GM23338 (cell line): ENCODE measurements at regions not wholly inside any gene's neighbourhood (a gene's known extent, or its start where the extent isn't known, plus 50 kb on each side); places are given as distances from the start of the nearest gene placed in this dataset.

ENCODE experiments used
- ATAC-seq: fragments of 200-7000 bp; cut with Tn5 transposase; 3 replicates; pipeline ENCODE4 v1.9.1; 2020
- DNase-seq: peaks from one replicate; pipeline ENCODE4 v3.0.0-alpha.2; 2015; ENCODE audit warnings: low spot score
- H2AFZ ChIP-seq: fragments of 200-600 bp; sonication (generic); 2 replicates; pipeline ENCODE4 v1.8.0; 2016; ENCODE audit warnings: antibody characterized with exemption, mild to moderate bottlenecking, moderate library complexity
- H3F3A ChIP-seq: fragments of 200-600 bp; sonication (generic); replicated peaks from 2 replicates; pipeline ENCODE4 v1.8.0; 2017; ENCODE audit warnings: antibody characterized with exemption, mixed run types, low read depth
- H3K27ac ChIP-seq: fragments of 200-600 bp; sonication (generic); 2 replicates; pipeline ENCODE4 v1.6.1; 2016; ENCODE audit warnings: low read depth
- H3K27me3 ChIP-seq: fragments of 200-600 bp; sonication (generic); 2 replicates; pipeline ENCODE4 v1.8.0; 2016; ENCODE audit warnings: mild to moderate bottlenecking, mixed run types, moderate library complexity; ENCODE audit not compliant: insufficient read depth
- H3K36me3 ChIP-seq: fragments of 200-600 bp; sonication (generic); 2 replicates; pipeline ENCODE4 v1.8.0; 2016; ENCODE audit warnings: mild to moderate bottlenecking; ENCODE audit not compliant: insufficient read depth
- H3K4me1 ChIP-seq: fragments of 200-600 bp; sonication (generic); 2 replicates; pipeline ENCODE4 v1.8.0; 2016; ENCODE audit warnings: mild to moderate bottlenecking, moderate library complexity; ENCODE audit not compliant: insufficient read depth
- H3K4me2 ChIP-seq: fragments of 200-600 bp; sonication (generic); 2 replicates; pipeline ENCODE4 v1.7.1; 2017; ENCODE audit warnings: mixed run types
- H3K4me3 ChIP-seq: fragments of 200-600 bp; sonication (generic); 2 replicates; pipeline ENCODE4 v1.6.1; 2016; ENCODE audit warnings: mixed run types
- H3K79me2 ChIP-seq: fragments of 200-600 bp; sonication (generic); replicated peaks from 2 replicates; pipeline ENCODE4 v1.8.0; 2017; ENCODE audit warnings: mild to moderate bottlenecking; ENCODE audit not compliant: insufficient read depth
- H3K9me2 ChIP-seq: fragments of 200-600 bp; sonication (generic); 2 replicates; pipeline ENCODE4 v1.8.0; 2017; ENCODE audit not compliant: insufficient read depth
- H4K20me1 ChIP-seq: fragments of 200-600 bp; sonication (generic); replicated peaks from 2 replicates; pipeline ENCODE4 v1.8.0; 2017; ENCODE audit warnings: mild to moderate bottlenecking; ENCODE audit not compliant: insufficient read depth
- H3K27ac Mint-ChIP-seq: 2 replicates; pipeline ENCODE4 v1.8.0; 2020; ENCODE audit warnings: inconsistent platforms, mild to moderate bottlenecking, moderate library complexity, mixed read lengths
- H3K27me3 Mint-ChIP-seq: 3 replicates; pipeline ENCODE4 v1.8.0; 2022; ENCODE audit warnings: low read depth, mild to moderate bottlenecking, moderate library complexity, mixed read lengths, inconsistent platforms; ENCODE audit not compliant: insufficient read depth, poor library complexity
- H3K36me3 Mint-ChIP-seq: 3 replicates; pipeline ENCODE4 v1.8.0; 2021; ENCODE audit warnings: low read depth, mild to moderate bottlenecking, inconsistent platforms, moderate library complexity, mixed read lengths
- H3K4me1 Mint-ChIP-seq: 3 replicates; pipeline ENCODE4 v1.8.0; 2020; ENCODE audit warnings: mild to moderate bottlenecking, inconsistent platforms, mixed read lengths
- H3K4me3 Mint-ChIP-seq: 3 replicates; pipeline ENCODE4 v1.8.0; 2021; ENCODE audit warnings: moderate library complexity, mild to moderate bottlenecking, inconsistent platforms, mixed read lengths
- H3K9me3 Mint-ChIP-seq: 3 replicates; pipeline ENCODE4 v1.8.0; 2020; ENCODE audit warnings: moderate library complexity, mild to moderate bottlenecking, inconsistent platforms, mixed read lengths
- CREB1 ChIP-seq: fragments of 250-450 bp; sonication (Bioruptor Pico); IDR thresholded peaks from 2 replicates; pipeline ENCODE4 v1.5.0; 2020; ENCODE audit warnings: low read depth, mild to moderate bottlenecking, moderate library complexity
- EZH2 ChIP-seq: fragments of 200-600 bp; sonication (generic); IDR thresholded peaks from one replicate; pipeline ENCODE4 v1.8.0; 2017; ENCODE audit warnings: antibody characterized with exemption, mild to moderate bottlenecking, low read depth; ENCODE audit not compliant: unreplicated experiment
- EZH2phosphoT487 ChIP-seq: fragments of 200-600 bp; sonication (generic); IDR thresholded peaks from one replicate; pipeline ENCODE4 v1.8.1; 2018; ENCODE audit warnings: antibody characterized with exemption; ENCODE audit not compliant: unreplicated experiment
- JUNB ChIP-seq: IDR thresholded peaks from one replicate; pipeline ENCODE4 v1.6.1; 2016; ENCODE audit warnings: antibody characterized with exemption; ENCODE audit not compliant: unreplicated experiment
- NANOG ChIP-seq: IDR thresholded peaks from 2 replicates; pipeline ENCODE4 v1.6.1; 2016; ENCODE audit warnings: antibody characterized with exemption, borderline replicate concordance
- POLR2AphosphoS5 ChIP-seq: IDR thresholded peaks from 2 replicates; pipeline ENCODE4 v1.6.1; 2016; ENCODE audit warnings: antibody characterized with exemption, low read depth
- STAT1 ChIP-seq: IDR thresholded peaks from one replicate; pipeline ENCODE4 v1.6.1; 2016; ENCODE audit warnings: antibody characterized with exemption; ENCODE audit not compliant: unreplicated experiment
- ZNF114 ChIP-seq: fragments of 250-450 bp; sonication (Bioruptor Pico); IDR thresholded peaks from 2 replicates; pipeline ENCODE4 v1.5.0; 2020; ENCODE audit warnings: mild to moderate bottlenecking, moderate library complexity
- ZNF331 ChIP-seq: fragments of 250-450 bp; sonication (Bioruptor Pico); IDR thresholded peaks from 2 replicates; pipeline ENCODE4 v1.5.0; 2020; ENCODE audit warnings: low read depth, mild to moderate bottlenecking, moderate library complexity
- TF ChIP-seq, protein P1 (sequence below): IDR thresholded peaks from 2 replicates; pipeline ENCODE4 v1.6.1; 2016; ENCODE audit warnings: antibody characterized with exemption
- TF ChIP-seq, protein P2 (sequence below): fragments of 250-450 bp; sonication (Bioruptor Pico); IDR thresholded peaks from 2 replicates; pipeline ENCODE4 v1.5.0; 2020; ENCODE audit warnings: mild to moderate bottlenecking, moderate library complexity
- TF ChIP-seq, protein P3 (sequence below), 2 experiments: fragments of 200-600 bp in 1 of 2; sonication (generic) in 1 of 2; conservative IDR thresholded peaks; 2 replicates each; pipeline versions ENCODE4 v1.5.1 to v1.6.1; 2016 to 2017; ENCODE audit warnings: antibody characterized with exemption in 2 of 2, low read depth in 2 of 2, mild to moderate bottlenecking in 2 of 2, moderate library complexity in 1 of 2

DNA sequence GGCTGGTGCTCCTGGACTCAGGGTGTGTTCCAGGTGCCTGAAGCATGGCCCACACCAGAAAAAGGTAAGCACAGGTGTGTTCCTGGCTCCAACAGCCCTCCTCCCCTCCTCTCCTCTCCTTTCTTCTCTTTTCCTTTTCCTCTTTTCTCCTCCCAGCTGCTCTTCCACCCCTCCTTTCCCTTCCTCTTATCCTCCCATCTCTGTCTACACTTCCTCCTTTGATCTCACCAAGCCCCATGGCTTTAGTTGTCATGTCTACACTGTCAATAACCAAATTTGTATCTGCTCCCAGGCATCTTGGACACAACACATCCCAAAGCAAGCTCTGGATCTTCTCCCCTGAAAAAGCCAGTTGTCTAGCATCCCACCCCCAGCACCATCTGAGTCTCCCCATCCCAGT lies 56.7 kb upstream of the LAPTM5 start:
- Histone ChIP-seq H3F3A (no peaks in the 10 kb centered on the region), H2AFZ (no peak overlapping the region), H3K9me2 (no peaks in the 10 kb centered on the region), H3K4me3 (no peak overlapping the region), H3K4me1 (peaks cover 38% of the 10 kb centered on the region), H3K27me3 (no peaks in the 10 kb centered on the region), H3K36me3 (no peaks in the 10 kb centered on the region), H3K79me2 (no peaks in the 10 kb centered on the region), H3K4me2 (no peak overlapping the region), H3K27ac (no peak overlapping the region), H4K20me1 (no peaks in the 10 kb centered on the region)
- H3K36me3 Mint-ChIP-seq, result no peaks in the 10 kb centered on the region
- H3K4me3 Mint-ChIP-seq, result no peak overlapping the region
- peaks cover 10% of the 10 kb centered on the region for H3K27me3 Mint-ChIP-seq
- ATAC-seq (no peak), DNase-seq (no peak)
- no peaks in the 10 kb centered on the region for H3K9me3 Mint-ChIP-seq
- peaks cover 41% of the 10 kb centered on the region for H3K4me1 Mint-ChIP-seq
- no peak overlapping the region for H3K27ac Mint-ChIP-seq
- TF ChIP-seq NANOG, result no peak
- TF ChIP-seq STAT1, result no peak
- TF ChIP-seq JUNB, result no peak
- TF ChIP-seq ZNF331 (CRISPR knock-in tag), result no peak
- no peak for TF ChIP-seq EZH2
- TF ChIP-seq POLR2AphosphoS5, result no peak
- TF ChIP-seq, protein P1, sequence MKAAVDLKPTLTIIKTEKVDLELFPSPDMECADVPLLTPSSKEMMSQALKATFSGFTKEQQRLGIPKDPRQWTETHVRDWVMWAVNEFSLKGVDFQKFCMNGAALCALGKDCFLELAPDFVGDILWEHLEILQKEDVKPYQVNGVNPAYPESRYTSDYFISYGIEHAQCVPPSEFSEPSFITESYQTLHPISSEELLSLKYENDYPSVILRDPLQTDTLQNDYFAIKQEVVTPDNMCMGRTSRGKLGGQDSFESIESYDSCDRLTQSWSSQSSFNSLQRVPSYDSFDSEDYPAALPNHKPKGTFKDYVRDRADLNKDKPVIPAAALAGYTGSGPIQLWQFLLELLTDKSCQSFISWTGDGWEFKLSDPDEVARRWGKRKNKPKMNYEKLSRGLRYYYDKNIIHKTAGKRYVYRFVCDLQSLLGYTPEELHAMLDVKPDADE, result no peak
- TF ChIP-seq, protein P2, sequence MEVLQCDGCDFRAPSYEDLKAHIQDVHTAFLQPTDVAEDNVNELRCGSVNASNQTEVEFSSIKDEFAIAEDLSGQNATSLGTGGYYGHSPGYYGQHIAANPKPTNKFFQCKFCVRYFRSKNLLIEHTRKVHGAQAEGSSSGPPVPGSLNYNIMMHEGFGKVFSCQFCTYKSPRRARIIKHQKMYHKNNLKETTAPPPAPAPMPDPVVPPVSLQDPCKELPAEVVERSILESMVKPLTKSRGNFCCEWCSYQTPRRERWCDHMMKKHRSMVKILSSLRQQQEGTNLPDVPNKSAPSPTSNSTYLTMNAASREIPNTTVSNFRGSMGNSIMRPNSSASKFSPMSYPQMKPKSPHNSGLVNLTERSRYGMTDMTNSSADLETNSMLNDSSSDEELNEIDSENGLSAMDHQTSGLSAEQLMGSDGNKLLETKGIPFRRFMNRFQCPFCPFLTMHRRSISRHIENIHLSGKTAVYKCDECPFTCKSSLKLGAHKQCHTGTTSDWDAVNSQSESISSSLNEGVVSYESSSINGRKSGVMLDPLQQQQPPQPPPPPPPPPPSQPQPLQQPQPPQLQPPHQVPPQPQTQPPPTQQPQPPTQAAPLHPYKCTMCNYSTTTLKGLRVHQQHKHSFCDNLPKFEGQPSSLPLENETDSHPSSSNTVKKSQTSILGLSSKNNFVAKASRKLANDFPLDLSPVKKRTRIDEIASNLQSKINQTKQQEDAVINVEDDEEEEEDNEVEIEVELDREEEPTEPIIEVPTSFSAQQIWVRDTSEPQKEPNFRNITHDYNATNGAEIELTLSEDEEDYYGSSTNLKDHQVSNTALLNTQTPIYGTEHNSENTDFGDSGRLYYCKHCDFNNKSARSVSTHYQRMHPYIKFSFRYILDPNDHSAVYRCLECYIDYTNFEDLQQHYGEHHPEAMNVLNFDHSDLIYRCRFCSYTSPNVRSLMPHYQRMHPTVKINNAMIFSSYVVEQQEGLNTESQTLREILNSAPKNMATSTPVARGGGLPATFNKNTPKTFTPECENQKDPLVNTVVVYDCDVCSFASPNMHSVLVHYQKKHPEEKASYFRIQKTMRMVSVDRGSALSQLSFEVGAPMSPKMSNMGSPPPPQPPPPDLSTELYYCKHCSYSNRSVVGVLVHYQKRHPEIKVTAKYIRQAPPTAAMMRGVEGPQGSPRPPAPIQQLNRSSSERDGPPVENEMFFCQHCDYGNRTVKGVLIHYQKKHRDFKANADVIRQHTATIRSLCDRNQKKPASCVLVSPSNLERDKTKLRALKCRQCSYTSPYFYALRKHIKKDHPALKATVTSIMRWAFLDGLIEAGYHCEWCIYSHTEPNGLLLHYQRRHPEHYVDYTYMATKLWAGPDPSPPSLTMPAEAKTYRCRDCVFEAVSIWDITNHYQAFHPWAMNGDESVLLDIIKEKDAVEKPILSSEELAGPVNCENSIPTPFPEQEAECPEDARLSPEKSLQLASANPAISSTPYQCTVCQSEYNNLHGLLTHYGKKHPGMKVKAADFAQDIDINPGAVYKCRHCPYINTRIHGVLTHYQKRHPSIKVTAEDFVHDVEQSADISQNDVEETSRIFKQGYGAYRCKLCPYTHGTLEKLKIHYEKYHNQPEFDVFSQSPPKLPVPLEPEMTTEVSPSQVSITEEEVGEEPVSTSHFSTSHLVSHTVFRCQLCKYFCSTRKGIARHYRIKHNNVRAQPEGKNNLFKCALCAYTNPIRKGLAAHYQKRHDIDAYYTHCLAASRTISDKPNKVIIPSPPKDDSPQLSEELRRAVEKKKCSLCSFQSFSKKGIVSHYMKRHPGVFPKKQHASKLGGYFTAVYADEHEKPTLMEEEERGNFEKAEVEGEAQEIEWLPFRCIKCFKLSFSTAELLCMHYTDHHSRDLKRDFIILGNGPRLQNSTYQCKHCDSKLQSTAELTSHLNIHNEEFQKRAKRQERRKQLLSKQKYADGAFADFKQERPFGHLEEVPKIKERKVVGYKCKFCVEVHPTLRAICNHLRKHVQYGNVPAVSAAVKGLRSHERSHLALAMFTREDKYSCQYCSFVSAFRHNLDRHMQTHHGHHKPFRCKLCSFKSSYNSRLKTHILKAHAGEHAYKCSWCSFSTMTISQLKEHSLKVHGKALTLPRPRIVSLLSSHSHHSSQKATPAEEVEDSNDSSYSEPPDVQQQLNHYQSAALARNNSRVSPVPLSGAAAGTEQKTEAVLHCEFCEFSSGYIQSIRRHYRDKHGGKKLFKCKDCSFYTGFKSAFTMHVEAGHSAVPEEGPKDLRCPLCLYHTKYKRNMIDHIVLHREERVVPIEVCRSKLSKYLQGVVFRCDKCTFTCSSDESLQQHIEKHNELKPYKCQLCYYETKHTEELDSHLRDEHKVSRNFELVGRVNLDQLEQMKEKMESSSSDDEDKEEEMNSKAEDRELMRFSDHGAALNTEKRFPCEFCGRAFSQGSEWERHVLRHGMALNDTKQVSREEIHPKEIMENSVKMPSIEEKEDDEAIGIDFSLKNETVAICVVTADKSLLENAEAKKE (CRISPR knock-in tag), result no peak
- TF ChIP-seq ZNF114 (CRISPR knock-in tag), result no peak
- no peak for TF ChIP-seq CREB1 (CRISPR knock-in tag)
- TF ChIP-seq EZH2phosphoT487, result no peak
- TF ChIP-seq, protein P3, sequence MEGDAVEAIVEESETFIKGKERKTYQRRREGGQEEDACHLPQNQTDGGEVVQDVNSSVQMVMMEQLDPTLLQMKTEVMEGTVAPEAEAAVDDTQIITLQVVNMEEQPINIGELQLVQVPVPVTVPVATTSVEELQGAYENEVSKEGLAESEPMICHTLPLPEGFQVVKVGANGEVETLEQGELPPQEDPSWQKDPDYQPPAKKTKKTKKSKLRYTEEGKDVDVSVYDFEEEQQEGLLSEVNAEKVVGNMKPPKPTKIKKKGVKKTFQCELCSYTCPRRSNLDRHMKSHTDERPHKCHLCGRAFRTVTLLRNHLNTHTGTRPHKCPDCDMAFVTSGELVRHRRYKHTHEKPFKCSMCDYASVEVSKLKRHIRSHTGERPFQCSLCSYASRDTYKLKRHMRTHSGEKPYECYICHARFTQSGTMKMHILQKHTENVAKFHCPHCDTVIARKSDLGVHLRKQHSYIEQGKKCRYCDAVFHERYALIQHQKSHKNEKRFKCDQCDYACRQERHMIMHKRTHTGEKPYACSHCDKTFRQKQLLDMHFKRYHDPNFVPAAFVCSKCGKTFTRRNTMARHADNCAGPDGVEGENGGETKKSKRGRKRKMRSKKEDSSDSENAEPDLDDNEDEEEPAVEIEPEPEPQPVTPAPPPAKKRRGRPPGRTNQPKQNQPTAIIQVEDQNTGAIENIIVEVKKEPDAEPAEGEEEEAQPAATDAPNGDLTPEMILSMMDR (conservative IDR thresholded peaks at IDR 0.05; ENCODE audit: low read depth in 2 of 2), result no peak
